ENCODE measurements at regions not wholly inside any gene's neighbourhood (a gene's known extent, or its start where the extent isn't known, plus 50 kb on each side); places are given as distances from the start of the nearest gene placed in this dataset.
"Not testable (repeated sequence)": the region's sequence is repeated elsewhere in the genome, so short reads cannot be mapped to it uniquely, and the experiment has no call there.

DNA sequence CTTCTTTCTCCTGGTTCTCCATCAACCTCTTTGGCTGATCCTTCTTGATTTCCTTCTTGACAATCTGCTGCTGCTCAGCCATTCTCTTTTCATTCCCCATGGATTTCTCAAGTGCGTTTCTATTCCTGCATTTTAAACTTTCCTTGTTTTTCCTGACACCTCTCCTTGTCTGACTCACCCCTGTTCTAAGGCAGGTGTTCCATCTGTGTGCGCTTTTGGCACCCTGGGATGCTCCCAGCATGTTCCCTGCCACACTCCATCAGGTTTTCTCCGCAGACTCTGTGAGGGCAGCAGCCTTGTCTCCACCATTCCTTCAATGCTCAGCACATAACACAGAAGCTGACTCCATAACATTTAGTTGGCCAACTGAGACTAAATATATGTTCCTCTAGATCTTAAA is 1618.2 kb downstream of the SPATA31A7 start:
- TF ChIP-seq, protein P1, sequence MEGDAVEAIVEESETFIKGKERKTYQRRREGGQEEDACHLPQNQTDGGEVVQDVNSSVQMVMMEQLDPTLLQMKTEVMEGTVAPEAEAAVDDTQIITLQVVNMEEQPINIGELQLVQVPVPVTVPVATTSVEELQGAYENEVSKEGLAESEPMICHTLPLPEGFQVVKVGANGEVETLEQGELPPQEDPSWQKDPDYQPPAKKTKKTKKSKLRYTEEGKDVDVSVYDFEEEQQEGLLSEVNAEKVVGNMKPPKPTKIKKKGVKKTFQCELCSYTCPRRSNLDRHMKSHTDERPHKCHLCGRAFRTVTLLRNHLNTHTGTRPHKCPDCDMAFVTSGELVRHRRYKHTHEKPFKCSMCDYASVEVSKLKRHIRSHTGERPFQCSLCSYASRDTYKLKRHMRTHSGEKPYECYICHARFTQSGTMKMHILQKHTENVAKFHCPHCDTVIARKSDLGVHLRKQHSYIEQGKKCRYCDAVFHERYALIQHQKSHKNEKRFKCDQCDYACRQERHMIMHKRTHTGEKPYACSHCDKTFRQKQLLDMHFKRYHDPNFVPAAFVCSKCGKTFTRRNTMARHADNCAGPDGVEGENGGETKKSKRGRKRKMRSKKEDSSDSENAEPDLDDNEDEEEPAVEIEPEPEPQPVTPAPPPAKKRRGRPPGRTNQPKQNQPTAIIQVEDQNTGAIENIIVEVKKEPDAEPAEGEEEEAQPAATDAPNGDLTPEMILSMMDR (IDR thresholded peaks at IDR 0.05): not testable (repeated sequence)
- TF ChIP-seq EZH2 (IDR thresholded peaks at IDR 0.05): not testable (repeated sequence)

Data from neural progenitor cell (in vitro differentiated cells).